MCF 10A (cell line): ENCODE measurements at regions not wholly inside any gene's neighbourhood (a gene's known extent, or its start where the extent isn't known, plus 50 kb on each side); places are given as distances from the start of the nearest gene placed in this dataset.
"Not testable (repeated sequence)": the region's sequence is repeated elsewhere in the genome, so short reads cannot be mapped to it uniquely, and the experiment has no call there.

Source experiments
- BruUV-seq: library from RNA; stranded (reverse); fragments of 400-500 nt; replicated peaks from 2 replicates; lab custom pipeline; 2021; lab: Mats Ljungman, UMichigan
- CTCF ChIA-PET: fragments of 300-600 bp; sonication (Branson Sonifier 250); formaldehyde crosslinking; extraction: SDS; loops from one replicate; lab custom pipeline; 2021; ENCODE audit warnings: antibody characterized with exemption, inconsistent platforms; lab: Yijun Ruan, JAX
- POLR2A ChIA-PET: fragments of 300-600, 350-650 bp; sonication (Branson Sonifier 250); formaldehyde crosslinking; extraction: SDS; loops from one replicate; lab custom pipeline; 2020; ENCODE audit warnings: antibody characterized with exemption, inconsistent platforms; lab: Yijun Ruan, JAX
- DNase-seq: peaks from one replicate; pipeline ENCODE4 v3.0.0-alpha.2; 2018; ENCODE audit not compliant: unreplicated experiment
- H3K27ac Mint-ChIP-seq: one replicate; pipeline ENCODE4 v1.8.0; 2022; ENCODE audit warnings: mild to moderate bottlenecking, low read depth, mixed read lengths; ENCODE audit not compliant: unreplicated experiment
- H3K27me3 Mint-ChIP-seq: one replicate; pipeline ENCODE4 v1.8.0; 2022; ENCODE audit warnings: mixed read lengths; ENCODE audit not compliant: insufficient read depth, unreplicated experiment
- H3K36me3 Mint-ChIP-seq: one replicate; pipeline ENCODE4 v1.8.0; 2022; ENCODE audit warnings: mild to moderate bottlenecking, moderate library complexity, mixed read lengths; ENCODE audit not compliant: insufficient read depth, unreplicated experiment
- H3K4me1 Mint-ChIP-seq: one replicate; pipeline ENCODE4 v1.8.0; 2022; ENCODE audit warnings: mixed read lengths; ENCODE audit not compliant: insufficient read depth, unreplicated experiment
- H3K4me3 Mint-ChIP-seq: one replicate; pipeline ENCODE4 v1.8.0; 2022; ENCODE audit warnings: mild to moderate bottlenecking, moderate library complexity, mixed read lengths; ENCODE audit not compliant: unreplicated experiment
- H3K9me3 Mint-ChIP-seq: one replicate; pipeline ENCODE4 v1.8.0; 2022; ENCODE audit warnings: mixed read lengths; ENCODE audit not compliant: unreplicated experiment
- intact Hi-C: fragments of 100-400 bp; cut with micrococcal nuclease; formaldehyde crosslinking; loops from 2 replicates; pipeline ENCODE4 v1.14.1; 2022
- TF ChIP-seq, protein P1 (sequence below): fragments of 200-600 bp; IDR thresholded peaks from one replicate; pipeline ENCODE4 v1.8.0; 2022; ENCODE audit warnings: antibody characterized with exemption, mild to moderate bottlenecking; ENCODE audit not compliant: unreplicated experiment

DNA sequence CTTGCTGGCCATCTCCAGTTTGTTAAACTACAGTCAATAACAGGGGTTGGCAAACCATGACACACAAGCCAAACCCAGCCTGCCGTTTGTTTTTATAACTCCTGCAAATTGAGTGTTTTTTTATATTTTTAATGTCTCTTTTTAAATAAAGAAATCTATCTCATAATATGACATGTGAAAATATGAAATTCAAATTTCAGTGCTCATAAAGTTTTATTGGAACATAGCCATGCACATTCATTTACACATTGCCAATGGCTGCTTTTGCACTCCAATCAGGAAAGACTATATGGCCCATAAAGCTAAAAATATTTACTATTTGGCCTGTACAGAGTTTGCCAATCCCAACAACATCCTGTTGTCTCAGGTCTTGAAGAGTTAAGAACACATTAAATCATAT lies 129.0 kb upstream of the SRSF6 start:
- Mint-ChIP-seq H3K9me3 (peaks cover 26% of the 10 kb centered on the region), H3K27ac (no peak overlapping the region), H3K4me1 (no peaks in the 10 kb centered on the region), H3K27me3 (no peaks in the 10 kb centered on the region), H3K36me3 (no peaks in the 10 kb centered on the region), H3K4me3 (no peak overlapping the region)
- CTCF ChIA-PET = no interaction called here
- TF ChIP-seq, protein P1, sequence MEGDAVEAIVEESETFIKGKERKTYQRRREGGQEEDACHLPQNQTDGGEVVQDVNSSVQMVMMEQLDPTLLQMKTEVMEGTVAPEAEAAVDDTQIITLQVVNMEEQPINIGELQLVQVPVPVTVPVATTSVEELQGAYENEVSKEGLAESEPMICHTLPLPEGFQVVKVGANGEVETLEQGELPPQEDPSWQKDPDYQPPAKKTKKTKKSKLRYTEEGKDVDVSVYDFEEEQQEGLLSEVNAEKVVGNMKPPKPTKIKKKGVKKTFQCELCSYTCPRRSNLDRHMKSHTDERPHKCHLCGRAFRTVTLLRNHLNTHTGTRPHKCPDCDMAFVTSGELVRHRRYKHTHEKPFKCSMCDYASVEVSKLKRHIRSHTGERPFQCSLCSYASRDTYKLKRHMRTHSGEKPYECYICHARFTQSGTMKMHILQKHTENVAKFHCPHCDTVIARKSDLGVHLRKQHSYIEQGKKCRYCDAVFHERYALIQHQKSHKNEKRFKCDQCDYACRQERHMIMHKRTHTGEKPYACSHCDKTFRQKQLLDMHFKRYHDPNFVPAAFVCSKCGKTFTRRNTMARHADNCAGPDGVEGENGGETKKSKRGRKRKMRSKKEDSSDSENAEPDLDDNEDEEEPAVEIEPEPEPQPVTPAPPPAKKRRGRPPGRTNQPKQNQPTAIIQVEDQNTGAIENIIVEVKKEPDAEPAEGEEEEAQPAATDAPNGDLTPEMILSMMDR = no peak
- no TSS peak for BruUV-seq
- POLR2A ChIA-PET = no interaction called here
- no peak for DNase-seq
- intact Hi-C loops = no loop called here

DNA sequence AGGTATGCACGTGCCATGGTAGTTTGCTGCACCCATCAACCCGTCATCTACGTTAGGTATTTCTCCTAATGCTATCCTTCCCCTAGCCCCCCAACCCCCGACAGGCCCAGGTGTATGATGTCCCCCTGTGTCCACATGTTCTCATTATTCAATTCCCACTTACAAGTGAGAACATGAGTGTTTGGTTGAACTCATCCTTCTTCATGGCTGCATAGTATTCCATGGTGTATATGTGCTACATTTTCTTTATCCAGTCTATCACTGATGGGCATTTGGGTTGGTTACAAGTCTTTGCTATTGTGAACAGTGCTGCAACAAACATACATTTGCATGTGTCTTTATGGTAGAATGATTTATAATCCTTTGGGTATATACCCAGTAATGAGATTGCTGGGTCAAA lies 130.5 kb upstream of the SRSF6 start:
- POLR2A ChIA-PET = not testable (repeated sequence)

DNA sequence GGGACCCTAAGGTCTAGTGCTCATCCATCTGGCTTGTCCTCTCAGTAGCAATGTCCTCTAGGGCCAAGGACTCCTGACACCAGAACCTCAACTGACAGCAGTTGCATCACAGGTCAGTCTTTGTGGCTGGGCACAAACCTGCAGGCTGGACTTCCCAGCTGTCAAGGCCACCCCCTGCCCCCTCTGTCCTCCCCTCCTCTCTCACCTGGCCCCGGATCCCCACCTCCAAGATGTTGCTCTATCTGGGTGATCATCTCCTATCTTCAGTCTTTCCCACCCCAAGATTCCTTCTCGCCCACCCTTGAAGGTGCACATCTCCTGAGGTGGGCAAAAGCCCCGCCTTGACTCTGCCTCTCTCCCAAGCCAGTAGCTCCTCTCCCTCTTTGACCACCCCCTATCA lies 131.8 kb upstream of the SRSF6 start:
- no peak for DNase-seq
- Mint-ChIP-seq H3K27me3 (no peaks in the 10 kb centered on the region), H3K4me3 (no peak overlapping the region), H3K27ac (no peak overlapping the region), H3K4me1 (no peaks in the 10 kb centered on the region), H3K9me3 (peaks cover 10% of the 10 kb centered on the region), H3K36me3 (no peaks in the 10 kb centered on the region)
- POLR2A ChIA-PET = no interaction called here
- CTCF ChIA-PET = no interaction called here
- no TSS peak for BruUV-seq
- TF ChIP-seq, protein P1 = no peak
- intact Hi-C loops = no loop called here

More for the DNA sequence above, 130.5 kb upstream of the SRSF6 start:
- peaks cover 19% of the 10 kb centered on the region for H3K9me3 Mint-ChIP-seq
- H3K36me3 Mint-ChIP-seq, H3K27ac Mint-ChIP-seq, CTCF ChIA-PET, H3K4me3 Mint-ChIP-seq, BruUV-seq, DNase-seq, intact Hi-C loops, H3K4me1 Mint-ChIP-seq, H3K27me3 Mint-ChIP-seq: not testable (repeated sequence)

DNA sequence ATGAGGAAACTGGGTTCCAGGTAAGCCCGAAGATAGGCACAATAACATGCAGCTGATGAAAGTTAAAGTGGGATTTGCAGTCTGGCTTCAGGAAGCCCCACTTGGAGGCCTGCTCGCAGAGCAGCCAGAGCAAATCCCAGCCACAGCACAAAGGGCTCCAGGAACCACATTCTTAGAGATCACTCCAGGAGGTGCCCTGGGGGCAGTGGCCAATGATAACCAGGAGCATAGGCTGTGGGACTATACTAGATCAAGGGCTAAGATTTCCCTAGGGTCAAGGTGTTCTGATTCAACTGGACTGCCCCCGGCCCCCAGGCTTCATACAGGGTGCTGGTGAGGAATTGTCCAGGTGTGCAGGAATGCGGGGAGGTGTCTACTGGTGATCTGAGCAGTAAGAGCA lies 133.9 kb upstream of the PTPRT start:
- H3K36me3 Mint-ChIP-seq = peaks cover under 1% of the 10 kb centered on the region
- TF ChIP-seq, protein P1 = no peak
- H3K27me3 Mint-ChIP-seq = no peaks in the 10 kb centered on the region
- intact Hi-C loops = no loop called here
- H3K4me1 Mint-ChIP-seq = no peaks in the 10 kb centered on the region
- no TSS peak for BruUV-seq
- CTCF ChIA-PET = no interaction called here
- H3K27ac Mint-ChIP-seq = no peak overlapping the region
- peaks cover 12% of the 10 kb centered on the region for H3K9me3 Mint-ChIP-seq
- POLR2A ChIA-PET = no interaction called here
- no peak for DNase-seq
- H3K4me3 Mint-ChIP-seq = no peak overlapping the region

DNA sequence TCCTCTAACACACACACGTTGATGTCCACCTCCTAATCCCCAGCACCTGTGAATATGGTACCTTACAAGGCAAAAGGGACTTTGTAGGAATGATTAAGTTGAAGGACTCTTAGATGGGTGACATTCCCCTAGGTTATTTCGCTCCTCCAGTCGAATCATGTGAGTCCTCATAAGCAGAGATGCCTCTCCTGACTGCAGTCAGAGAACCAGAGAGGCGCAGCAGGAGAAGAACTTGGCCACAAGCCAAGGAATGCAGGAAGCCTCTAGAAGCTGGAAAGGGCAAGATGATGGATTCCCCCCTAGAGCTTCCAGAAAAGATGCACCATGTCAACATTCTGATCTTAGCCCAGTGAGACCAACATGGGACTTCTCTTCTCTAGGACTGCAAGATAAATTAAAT lies 133.1 kb upstream of the PTPRT start:
- TF ChIP-seq, protein P1 = no peak
- DNase-seq = peak; percentile 34
- Mint-ChIP-seq H3K4me1 (no peaks in the 10 kb centered on the region), H3K36me3 (peaks cover 6% of the 10 kb centered on the region), H3K27me3 (no peaks in the 10 kb centered on the region), H3K27ac (no peak overlapping the region), H3K4me3 (no peak overlapping the region), H3K9me3 (peaks cover 16% of the 10 kb centered on the region)
- intact Hi-C loops = no loop called here
- no TSS peak for BruUV-seq
- POLR2A ChIA-PET = interaction anchor here (0.6 kb wide), 1 partner anchor 29 kb away, joined by 3 read pairs; no protein-coding TSS in a partner anchor
- CTCF ChIA-PET = no interaction called here
